HL-60 (cell line): ENCODE measurements at regions not wholly inside any gene's neighbourhood (a gene's known extent, or its start where the extent isn't known, plus 50 kb on each side); places are given as distances from the start of the nearest gene placed in this dataset.

ENCODE experiments used
- DNase-seq, 2 experiments: peaks; one replicate each; pipeline ENCODE4 v3.0.0-alpha.2; 2010 to 2020; ENCODE audit warnings: low read depth in 1 of 2, low spot score in 1 of 2
- H3K27ac ChIP-seq: fragments of 250-450 bp; sonication (Bioruptor Pico); replicated peaks from 2 replicates; pipeline ENCODE4 v1.5.1; 2020; ENCODE audit warnings: mild to moderate bottlenecking, moderate library complexity
- H3K27me3 ChIP-seq: fragments of 250-450 bp; sonication (Bioruptor Pico); 2 replicates; pipeline ENCODE4 v1.5.1; 2021; ENCODE audit warnings: mild to moderate bottlenecking, moderate library complexity; ENCODE audit not compliant: insufficient read depth, poor library complexity, severe bottlenecking
- H3K4me3 ChIP-seq: replicated peaks from 2 replicates; pipeline ENCODE4 v1.5.1; 2011; ENCODE audit warnings: mild to moderate bottlenecking, control low read depth, low read length; ENCODE audit not compliant: insufficient read depth
- GABPA ChIP-seq: IDR thresholded peaks from 2 replicates; pipeline ENCODE4 v1.6.1; 2012; ENCODE audit warnings: low read depth
- POLR2AphosphoS5 ChIP-seq: IDR thresholded peaks from 2 replicates; pipeline ENCODE4 v1.6.1; 2012; ENCODE audit warnings: low read depth
- SPI1 ChIP-seq: IDR thresholded peaks from 2 replicates; pipeline ENCODE4 v1.6.1; 2012; ENCODE audit warnings: low read depth, mild to moderate bottlenecking, borderline replicate concordance
- TF ChIP-seq, protein P1 (sequence below): IDR thresholded peaks from 2 replicates; pipeline ENCODE4 v1.6.1; 2012; ENCODE audit warnings: low read depth; ENCODE audit not compliant: insufficient replicate concordance
- TF ChIP-seq, protein P2 (sequence below): IDR thresholded peaks from one replicate; pipeline ENCODE4 v1.5.1; 2011; ENCODE audit warnings: low read length, control low read depth, inconsistent platforms; ENCODE audit not compliant: insufficient read depth

DNA sequence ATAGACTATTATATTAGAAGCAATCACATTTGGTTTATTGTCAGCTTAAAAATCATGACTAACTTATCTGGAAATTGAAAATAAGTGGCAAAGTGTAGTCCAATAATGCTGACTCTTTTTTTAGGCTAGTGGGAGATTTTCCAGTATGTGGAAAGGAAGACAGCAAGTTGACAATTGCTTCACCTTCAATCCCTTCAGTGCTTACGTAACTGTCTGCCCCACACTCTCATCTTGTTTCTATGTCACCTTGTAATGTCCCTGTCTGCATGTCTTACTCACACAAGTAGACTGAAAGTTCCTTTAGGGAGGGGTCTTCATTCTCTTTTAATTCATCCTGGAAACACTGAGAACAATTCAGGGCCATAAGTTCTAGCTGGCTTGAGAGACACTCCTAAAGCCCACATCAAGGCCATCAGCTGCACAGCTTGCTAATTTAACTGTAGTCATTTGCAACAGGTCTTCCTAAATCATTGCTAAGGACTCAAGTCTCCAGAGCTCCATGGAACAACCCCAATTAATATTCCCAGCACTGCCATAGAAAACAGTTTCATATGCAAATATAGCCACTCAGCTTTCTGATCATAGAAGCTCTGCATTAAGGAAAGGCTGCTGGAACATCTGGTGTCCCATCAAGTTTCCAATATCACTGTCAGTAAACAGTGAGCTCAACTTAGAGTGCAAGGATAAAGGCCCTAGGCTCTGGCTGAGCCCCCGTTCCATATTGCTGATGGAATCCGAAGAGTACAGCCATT lies 230.5 kb downstream of the ETAA1 start:
- Histone ChIP-seq H3K27me3 (no peaks in the 10 kb centered on the region), H3K4me3 (no peak overlapping the region), H3K27ac (no peak overlapping the region)
- TF ChIP-seq POLR2AphosphoS5: no peak
- TF ChIP-seq GABPA: no peak
- no peak for TF ChIP-seq SPI1
- TF ChIP-seq, protein P1, sequence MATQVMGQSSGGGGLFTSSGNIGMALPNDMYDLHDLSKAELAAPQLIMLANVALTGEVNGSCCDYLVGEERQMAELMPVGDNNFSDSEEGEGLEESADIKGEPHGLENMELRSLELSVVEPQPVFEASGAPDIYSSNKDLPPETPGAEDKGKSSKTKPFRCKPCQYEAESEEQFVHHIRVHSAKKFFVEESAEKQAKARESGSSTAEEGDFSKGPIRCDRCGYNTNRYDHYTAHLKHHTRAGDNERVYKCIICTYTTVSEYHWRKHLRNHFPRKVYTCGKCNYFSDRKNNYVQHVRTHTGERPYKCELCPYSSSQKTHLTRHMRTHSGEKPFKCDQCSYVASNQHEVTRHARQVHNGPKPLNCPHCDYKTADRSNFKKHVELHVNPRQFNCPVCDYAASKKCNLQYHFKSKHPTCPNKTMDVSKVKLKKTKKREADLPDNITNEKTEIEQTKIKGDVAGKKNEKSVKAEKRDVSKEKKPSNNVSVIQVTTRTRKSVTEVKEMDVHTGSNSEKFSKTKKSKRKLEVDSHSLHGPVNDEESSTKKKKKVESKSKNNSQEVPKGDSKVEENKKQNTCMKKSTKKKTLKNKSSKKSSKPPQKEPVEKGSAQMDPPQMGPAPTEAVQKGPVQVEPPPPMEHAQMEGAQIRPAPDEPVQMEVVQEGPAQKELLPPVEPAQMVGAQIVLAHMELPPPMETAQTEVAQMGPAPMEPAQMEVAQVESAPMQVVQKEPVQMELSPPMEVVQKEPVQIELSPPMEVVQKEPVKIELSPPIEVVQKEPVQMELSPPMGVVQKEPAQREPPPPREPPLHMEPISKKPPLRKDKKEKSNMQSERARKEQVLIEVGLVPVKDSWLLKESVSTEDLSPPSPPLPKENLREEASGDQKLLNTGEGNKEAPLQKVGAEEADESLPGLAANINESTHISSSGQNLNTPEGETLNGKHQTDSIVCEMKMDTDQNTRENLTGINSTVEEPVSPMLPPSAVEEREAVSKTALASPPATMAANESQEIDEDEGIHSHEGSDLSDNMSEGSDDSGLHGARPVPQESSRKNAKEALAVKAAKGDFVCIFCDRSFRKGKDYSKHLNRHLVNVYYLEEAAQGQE: no peak
- TF ChIP-seq, protein P2, sequence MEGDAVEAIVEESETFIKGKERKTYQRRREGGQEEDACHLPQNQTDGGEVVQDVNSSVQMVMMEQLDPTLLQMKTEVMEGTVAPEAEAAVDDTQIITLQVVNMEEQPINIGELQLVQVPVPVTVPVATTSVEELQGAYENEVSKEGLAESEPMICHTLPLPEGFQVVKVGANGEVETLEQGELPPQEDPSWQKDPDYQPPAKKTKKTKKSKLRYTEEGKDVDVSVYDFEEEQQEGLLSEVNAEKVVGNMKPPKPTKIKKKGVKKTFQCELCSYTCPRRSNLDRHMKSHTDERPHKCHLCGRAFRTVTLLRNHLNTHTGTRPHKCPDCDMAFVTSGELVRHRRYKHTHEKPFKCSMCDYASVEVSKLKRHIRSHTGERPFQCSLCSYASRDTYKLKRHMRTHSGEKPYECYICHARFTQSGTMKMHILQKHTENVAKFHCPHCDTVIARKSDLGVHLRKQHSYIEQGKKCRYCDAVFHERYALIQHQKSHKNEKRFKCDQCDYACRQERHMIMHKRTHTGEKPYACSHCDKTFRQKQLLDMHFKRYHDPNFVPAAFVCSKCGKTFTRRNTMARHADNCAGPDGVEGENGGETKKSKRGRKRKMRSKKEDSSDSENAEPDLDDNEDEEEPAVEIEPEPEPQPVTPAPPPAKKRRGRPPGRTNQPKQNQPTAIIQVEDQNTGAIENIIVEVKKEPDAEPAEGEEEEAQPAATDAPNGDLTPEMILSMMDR: no peak
- no peak for DNase-seq

- H3K27me3 ChIP-seq: no peaks in the 10 kb centered on the region
- DNase-seq: no peak
- H3K4me3 ChIP-seq: no peak overlapping the region
- TF ChIP-seq, protein P2: no peak
- TF ChIP-seq, protein P1: no peak
- TF ChIP-seq SPI1 (no peak), POLR2AphosphoS5 (no peak), GABPA (no peak)
- no peak overlapping the region for H3K27ac ChIP-seq
Measured at GRCh38 chr2:67628892-67629291, 231.8 kb downstream of the ETAA1 start.

- H3K27ac ChIP-seq: no peak overlapping the region
- no peak for DNase-seq
- no peaks in the 10 kb centered on the region for H3K27me3 ChIP-seq
- no peak overlapping the region for H3K4me3 ChIP-seq
- no peak for TF ChIP-seq GABPA
- TF ChIP-seq, protein P2: no peak
- TF ChIP-seq, protein P1: no peak
- TF ChIP-seq POLR2AphosphoS5: no peak
Measured at GRCh38 chr2:67631483-67631882, 234.3 kb downstream of the ETAA1 start.
